HG02870 (cell line): ENCODE measurements at regions not wholly inside any gene's neighbourhood (a gene's known extent, or its start where the extent isn't known, plus 50 kb on each side); places are given as distances from the start of the nearest gene placed in this dataset.
"Not testable (repeated sequence)": the region's sequence is repeated elsewhere in the genome, so short reads cannot be mapped to it uniquely, and the experiment has no call there.

ENCODE experiments used
- ATAC-seq: cut with Tn5 transposase; IDR thresholded peaks from one replicate; pipeline ENCODE4 v1.9.1; 2021; ENCODE audit warnings: mild to moderate bottlenecking, moderate library complexity; ENCODE audit not compliant: unreplicated experiment

GRCh38 chr18:6521803-6522418 is 107.2 kb upstream of the L3MBTL4 start:
- no peak for ATAC-seq

- ATAC-seq = no peak
Measured at GRCh38 chr18:6525604-6526003, 110.9 kb upstream of the L3MBTL4 start.

GRCh38 chr18:6537475-6537874 is 122.8 kb upstream of the L3MBTL4 start:
- peak; percentile 90 for ATAC-seq

GRCh38 chr18:6541131-6541679 is 126.5 kb upstream of the L3MBTL4 start:
- not testable (repeated sequence) for ATAC-seq

GRCh38 chr18:6542296-6542695 is 127.6 kb upstream of the L3MBTL4 start:
- no peak for ATAC-seq

- no peak for ATAC-seq
Measured at GRCh38 chr18:6543330-6543908, 128.7 kb upstream of the L3MBTL4 start.

GRCh38 chr18:6546229-6546628 is 131.5 kb upstream of the L3MBTL4 start:
- no peak for ATAC-seq

GRCh38 chr18:6547476-6547875 is 132.8 kb upstream of the L3MBTL4 start:
- ATAC-seq = no peak

- no peak for ATAC-seq
Measured at GRCh38 chr18:6553234-6553900, 138.7 kb upstream of the L3MBTL4 start.

- no peak for ATAC-seq
Measured at GRCh38 chr18:6557057-6557769, 142.5 kb upstream of the L3MBTL4 start.

GRCh38 chr18:6557770-6558248 is 143.1 kb upstream of the L3MBTL4 start:
- no peak for ATAC-seq

GRCh38 chr18:6558446-6559156 is 143.9 kb upstream of the L3MBTL4 start:
- ATAC-seq = no peak

GRCh38 chr18:6559296-6559695 is 144.6 kb upstream of the L3MBTL4 start:
- ATAC-seq = no peak

- no peak for ATAC-seq
Measured at GRCh38 chr18:6561016-6561415, 146.3 kb upstream of the L3MBTL4 start.

- ATAC-seq = no peak
Measured at GRCh38 chr18:6561420-6561861, 146.7 kb upstream of the L3MBTL4 start.

GRCh38 chr18:6561862-6562291 is 147.2 kb upstream of the L3MBTL4 start:
- no peak for ATAC-seq

- no peak for ATAC-seq
Measured at GRCh38 chr18:6563896-6564295, 149.2 kb upstream of the L3MBTL4 start.

GRCh38 chr18:6564950-6565814 is 150.5 kb upstream of the L3MBTL4 start:
- ATAC-seq = no peak

GRCh38 chr18:6565815-6566081 is 151.0 kb upstream of the L3MBTL4 start:
- no peak for ATAC-seq
